ENCODE measurements at regions not wholly inside any gene's neighbourhood (a gene's known extent, or its start where the extent isn't known, plus 50 kb on each side); places are given as distances from the start of the nearest gene placed in this dataset.

- no peak for DNase-seq (ENCODE audit: low spot score)
- Histone ChIP-seq H3K4me1 (ENCODE audit: insufficient read depth, poor library complexity, severe bottlenecking) (no peaks in the 10 kb centered on the region), H3K27me3 (ENCODE audit: insufficient read depth, poor library complexity, severe bottlenecking) (no peaks in the 10 kb centered on the region), H3K9me3 (ENCODE audit: severe bottlenecking) (no peaks in the 10 kb centered on the region), H3K27ac (ENCODE audit: poor library complexity, severe bottlenecking) (no peak overlapping the region), H3K36me3 (ENCODE audit: low read depth) (no peaks in the 10 kb centered on the region), H3K4me3 (ENCODE audit: severe bottlenecking) (no peak overlapping the region)
- TF ChIP-seq CTCF (IDR thresholded peaks at IDR 0.05; ENCODE audit: poor library complexity, severe bottlenecking), result no peak
- ATAC-seq (ENCODE audit: low read depth), result no peak
Observed at GRCh38 chr6:19450651-19451050, 386.5 kb upstream of the ID4 start.

GRCh38 chr6:19452495-19452894, 384.7 kb upstream of the ID4 start:
- Histone ChIP-seq H3K36me3 (ENCODE audit: low read depth) (no peaks in the 10 kb centered on the region), H3K9me3 (ENCODE audit: severe bottlenecking) (no peaks in the 10 kb centered on the region), H3K4me3 (ENCODE audit: severe bottlenecking) (no peak overlapping the region), H3K4me1 (ENCODE audit: insufficient read depth, poor library complexity, severe bottlenecking) (no peaks in the 10 kb centered on the region), H3K27me3 (ENCODE audit: insufficient read depth, poor library complexity, severe bottlenecking) (no peaks in the 10 kb centered on the region), H3K27ac (ENCODE audit: poor library complexity, severe bottlenecking) (no peak overlapping the region)
- no peak for ATAC-seq (ENCODE audit: low read depth)
- no peak for DNase-seq (ENCODE audit: low spot score)
- no peak for TF ChIP-seq CTCF (IDR thresholded peaks at IDR 0.05; ENCODE audit: poor library complexity, severe bottlenecking)

GRCh38 chr6:19454001-19454720, 383.0 kb upstream of the ID4 start:
- Histone ChIP-seq H3K9me3 (ENCODE audit: severe bottlenecking) (no peaks in the 10 kb centered on the region), H3K27me3 (ENCODE audit: insufficient read depth, poor library complexity, severe bottlenecking) (no peaks in the 10 kb centered on the region), H3K4me1 (ENCODE audit: insufficient read depth, poor library complexity, severe bottlenecking) (no peaks in the 10 kb centered on the region), H3K27ac (ENCODE audit: poor library complexity, severe bottlenecking) (no peak overlapping the region), H3K36me3 (ENCODE audit: low read depth) (no peaks in the 10 kb centered on the region), H3K4me3 (ENCODE audit: severe bottlenecking) (no peak overlapping the region)
- TF ChIP-seq CTCF (IDR thresholded peaks at IDR 0.05; ENCODE audit: poor library complexity, severe bottlenecking), result no peak
- ATAC-seq (ENCODE audit: low read depth) (no peak; the same call in 2 of the 3 replicates), DNase-seq (ENCODE audit: low spot score) (no peak)

- no peaks in the 10 kb centered on the region for H3K4me1 ChIP-seq (ENCODE audit: insufficient read depth, poor library complexity, severe bottlenecking)
- H3K36me3 ChIP-seq (ENCODE audit: low read depth), result no peaks in the 10 kb centered on the region
- no peaks in the 10 kb centered on the region for H3K27me3 ChIP-seq (ENCODE audit: insufficient read depth, poor library complexity, severe bottlenecking)
- DNase-seq (ENCODE audit: low spot score) (no peak), ATAC-seq (ENCODE audit: low read depth) (no peak)
- no peak overlapping the region for H3K4me3 ChIP-seq (ENCODE audit: severe bottlenecking)
- H3K9me3 ChIP-seq (ENCODE audit: severe bottlenecking), result no peaks in the 10 kb centered on the region
- no peak for TF ChIP-seq CTCF (IDR thresholded peaks at IDR 0.05; ENCODE audit: poor library complexity, severe bottlenecking)
- H3K27ac ChIP-seq (ENCODE audit: poor library complexity, severe bottlenecking), result no peak overlapping the region
Observed at GRCh38 chr6:19454721-19455392, 382.3 kb upstream of the ID4 start.

- Histone ChIP-seq H3K4me1 (ENCODE audit: insufficient read depth, poor library complexity, severe bottlenecking) (peaks cover 5% of the 10 kb centered on the region), H3K4me3 (ENCODE audit: severe bottlenecking) (no peak overlapping the region), H3K27me3 (ENCODE audit: insufficient read depth, poor library complexity, severe bottlenecking) (no peaks in the 10 kb centered on the region), H3K9me3 (ENCODE audit: severe bottlenecking) (no peaks in the 10 kb centered on the region), H3K36me3 (ENCODE audit: low read depth) (no peaks in the 10 kb centered on the region), H3K27ac (ENCODE audit: poor library complexity, severe bottlenecking) (no peak overlapping the region)
- TF ChIP-seq CTCF (IDR thresholded peaks at IDR 0.05; ENCODE audit: poor library complexity, severe bottlenecking), result no peak
- no peak for DNase-seq (ENCODE audit: low spot score)
- no peak for ATAC-seq (ENCODE audit: low read depth)
Observed at GRCh38 chr6:19463250-19463649, 373.9 kb upstream of the ID4 start.

Data from RWPE2 (cell line).